Fibroblast of lung (primary cell): ENCODE measurements at regions not wholly inside any gene's neighbourhood (a gene's known extent, or its start where the extent isn't known, plus 50 kb on each side); places are given as distances from the start of the nearest gene placed in this dataset.

Source experiments
- DNase-seq, 2 donors: peaks; one replicate each; pipeline versions ENCODE4 v3.0.0 to v3.0.0-alpha.2; 2010; ENCODE audit warnings: low read depth in 2 of 2
- H2AFZ ChIP-seq: 2 replicates; pipeline ENCODE4 v1.5.1; 2012; ENCODE audit warnings: low read length, control low read depth, inconsistent platforms
- H3K27ac ChIP-seq: 2 replicates; pipeline ENCODE4 v1.5.1; 2011; ENCODE audit warnings: low read length, control low read depth; ENCODE audit not compliant: insufficient read depth
- H3K27me3 ChIP-seq: 2 replicates; pipeline ENCODE4 v1.5.1; 2011; ENCODE audit warnings: mild to moderate bottlenecking, low read length; ENCODE audit not compliant: control insufficient read depth, insufficient read depth
- H3K36me3 ChIP-seq: 2 replicates; pipeline ENCODE4 v1.5.1; 2011; ENCODE audit warnings: low read length; ENCODE audit not compliant: control insufficient read depth, insufficient read depth
- H3K4me1 ChIP-seq: 2 replicates; pipeline ENCODE4 v1.5.1; 2011; ENCODE audit warnings: low read length; ENCODE audit not compliant: control insufficient read depth, insufficient read depth; ENCODE audit errors: extremely low read depth
- H3K4me2 ChIP-seq: 2 replicates; pipeline ENCODE4 v1.5.1; 2011; ENCODE audit warnings: low read length, control low read depth; ENCODE audit not compliant: insufficient read depth; ENCODE audit errors: extremely low read depth
- H3K4me3 ChIP-seq, 4 experiments: fragments of 200-600 bp in 1 of 4; sonication (generic) in 1 of 4; replicated peaks in 1 of 4; 2 replicates each; pipeline ENCODE4 v1.5.1; 2011 to 2016; ENCODE audit warnings: low read length in 4 of 4, low read depth in 3 of 4, mild to moderate bottlenecking in 3 of 4, control low read depth in 2 of 4, inconsistent platforms in 1 of 4, mixed read lengths in 1 of 4; ENCODE audit not compliant: insufficient read depth in 1 of 4; ENCODE audit errors: control extremely low read depth in 1 of 4
- H3K79me2 ChIP-seq: 2 replicates; pipeline ENCODE4 v1.5.1; 2012; ENCODE audit warnings: mild to moderate bottlenecking, low read length, inconsistent platforms; ENCODE audit not compliant: control insufficient read depth, insufficient read depth
- H3K9ac ChIP-seq: 2 replicates; pipeline ENCODE4 v1.5.1; 2011; ENCODE audit warnings: mild to moderate bottlenecking, low read length, control low read depth; ENCODE audit not compliant: insufficient read depth
- H3K9me3 ChIP-seq: 2 replicates; pipeline ENCODE4 v1.5.1; 2012; ENCODE audit warnings: low read depth, low read length; ENCODE audit not compliant: control insufficient read depth, insufficient read depth
- H4K20me1 ChIP-seq: 2 replicates; pipeline ENCODE4 v1.5.1; 2011; ENCODE audit warnings: low read length; ENCODE audit not compliant: control insufficient read depth, insufficient read depth; ENCODE audit errors: extremely low read depth
- CTCF ChIP-seq, 2 donors: IDR thresholded peaks in 1 of 2; conservative IDR thresholded peaks in 1 of 2; 1 replicate in 1 of 2; 2 replicates in 1 of 2; pipeline ENCODE4 v1.5.1; 2011 to 2012; ENCODE audit warnings: low read length in 2 of 2, control low read depth in 1 of 2, inconsistent platforms in 1 of 2, low read depth in 1 of 2, mild to moderate bottlenecking in 1 of 2
- EZH2 ChIP-seq: IDR thresholded peaks from 2 replicates; pipeline ENCODE4 v1.5.1; 2012; ENCODE audit warnings: low read length, control low read depth, mild to moderate bottlenecking; ENCODE audit errors: missing control alignments

DNA sequence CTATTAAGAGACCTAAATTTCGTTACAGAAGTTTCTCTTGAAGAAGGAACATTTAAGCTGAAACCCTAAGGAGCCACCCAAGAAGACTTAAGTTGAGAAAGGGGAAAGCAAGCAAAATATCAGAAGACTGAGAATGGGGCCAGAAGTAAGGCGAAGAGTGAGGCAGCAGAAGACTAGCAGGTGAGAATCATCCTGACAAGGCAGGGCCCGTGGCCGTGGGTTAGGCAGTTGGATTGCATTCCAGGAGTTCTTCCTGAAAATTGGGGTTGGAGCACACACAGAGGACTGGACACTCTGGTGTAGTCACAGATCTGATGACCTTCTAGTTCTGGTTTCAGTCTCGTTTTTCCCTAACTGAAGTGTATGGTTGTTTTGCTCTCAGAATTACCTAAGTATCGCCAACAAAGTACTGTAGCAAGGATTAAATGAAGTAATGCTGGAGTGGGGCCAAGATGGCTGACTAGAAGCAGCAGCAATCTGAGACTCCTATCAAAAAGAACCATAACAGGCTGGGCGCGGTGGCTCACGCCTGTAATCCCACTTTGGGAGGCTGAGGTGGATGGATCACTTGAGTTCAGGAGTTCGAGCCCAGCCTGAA is 94.4 kb upstream of the GUCY1A1 start:
- no peak overlapping the region for H3K4me3 ChIP-seq
- TF ChIP-seq EZH2 (no peak), CTCF (conservative IDR thresholded peaks at IDR 0.05 in 1 of 2, IDR thresholded peaks at IDR 0.05 in 1 of 2; ENCODE audit: low read depth in 1 of 2, low read length in 2 of 2) (no peak)
- no peak for DNase-seq

DNA sequence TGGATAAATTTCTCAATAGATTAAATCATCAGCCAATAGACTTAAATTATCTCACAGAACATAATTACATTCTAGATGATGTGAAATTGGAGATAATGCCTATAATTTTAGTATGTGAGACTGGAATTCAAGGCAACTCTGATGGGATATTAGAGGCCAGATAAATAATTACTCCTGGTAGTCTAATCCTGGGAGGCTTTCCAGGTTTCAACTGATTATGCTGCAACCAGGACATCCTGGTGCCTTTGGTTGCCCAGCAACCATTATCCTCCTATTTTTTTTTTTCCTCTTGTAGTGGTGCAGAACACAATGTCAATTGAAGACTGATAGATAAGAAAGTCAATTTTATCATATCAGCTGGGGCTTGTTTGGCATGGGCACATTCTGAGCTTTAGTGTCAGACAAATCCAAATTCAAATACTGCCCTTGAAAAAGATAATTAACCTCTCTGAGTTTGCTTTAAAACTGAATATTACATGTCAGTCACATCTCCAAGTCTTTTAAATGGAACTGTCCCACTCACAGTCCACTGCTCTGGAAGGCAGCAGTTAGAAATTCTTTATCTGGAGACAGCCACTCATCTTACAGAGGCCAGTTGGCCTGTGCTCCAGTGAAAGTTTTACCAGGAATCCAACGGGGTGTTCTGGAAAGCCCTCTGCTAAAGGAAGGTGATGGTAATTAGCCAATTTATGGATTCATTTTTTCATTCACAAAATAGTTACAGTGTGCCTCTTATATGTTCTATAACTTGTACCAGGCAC is 95.3 kb upstream of the GUCY1A1 start:
- Histone ChIP-seq H3K4me3 (no peak overlapping the region), H2AFZ (no peak overlapping the region), H3K79me2 (no peaks in the 10 kb centered on the region), H3K4me2 (no peak overlapping the region), H3K36me3 (no peaks in the 10 kb centered on the region), H3K27me3 (no peaks in the 10 kb centered on the region), H3K9me3 (no peaks in the 10 kb centered on the region), H4K20me1 (no peaks in the 10 kb centered on the region), H3K27ac (no peak overlapping the region), H3K9ac (no peak overlapping the region), H3K4me1 (no peaks in the 10 kb centered on the region)
- DNase-seq: no peak
- TF ChIP-seq EZH2: no peak

More for the DNA sequence above, 94.4 kb upstream of the GUCY1A1 start:
- Histone ChIP-seq H3K9ac (no peak overlapping the region), H3K27ac (no peak overlapping the region), H3K9me3 (no peaks in the 10 kb centered on the region), H3K27me3 (no peaks in the 10 kb centered on the region), H3K79me2 (no peaks in the 10 kb centered on the region), H4K20me1 (no peaks in the 10 kb centered on the region), H3K36me3 (no peaks in the 10 kb centered on the region), H3K4me1 (no peaks in the 10 kb centered on the region), H2AFZ (no peak overlapping the region), H3K4me2 (no peak overlapping the region)

- Histone ChIP-seq H3K27ac (no peak overlapping the region), H3K4me1 (no peaks in the 10 kb centered on the region)
These were observed 96.0 kb upstream of the GUCY1A1 start for GRCh38 chr4:155570661-155571060.

More at GRCh38 chr4:155570661-155571060, 96.0 kb upstream of the GUCY1A1 start:
- H4K20me1 ChIP-seq: no peaks in the 10 kb centered on the region
- DNase-seq: no peak
- TF ChIP-seq CTCF (conservative IDR thresholded peaks at IDR 0.05 in 1 of 2, IDR thresholded peaks at IDR 0.05 in 1 of 2; ENCODE audit: low read depth in 1 of 2, low read length in 2 of 2) (no peak), EZH2 (no peak)
- no peak overlapping the region for H2AFZ ChIP-seq
- H3K4me3 ChIP-seq: no peak overlapping the region
- H3K4me2 ChIP-seq: no peak overlapping the region
- H3K36me3 ChIP-seq: no peaks in the 10 kb centered on the region
- H3K79me2 ChIP-seq: no peaks in the 10 kb centered on the region
- no peaks in the 10 kb centered on the region for H3K9me3 ChIP-seq
- no peaks in the 10 kb centered on the region for H3K27me3 ChIP-seq
- no peak overlapping the region for H3K9ac ChIP-seq
